GM23338 (cell line): ENCODE measurements at regions not wholly inside any gene's neighbourhood (a gene's known extent, or its start where the extent isn't known, plus 50 kb on each side); places are given as distances from the start of the nearest gene placed in this dataset.

Experiments used
- CREB1 ChIP-seq: fragments of 250-450 bp; sonication (Bioruptor Pico); IDR thresholded peaks from 2 replicates; pipeline ENCODE4 v1.5.0; 2020; ENCODE audit warnings: low read depth, mild to moderate bottlenecking, moderate library complexity
- EZH2 ChIP-seq: fragments of 200-600 bp; sonication (generic); IDR thresholded peaks from one replicate; pipeline ENCODE4 v1.8.0; 2017; ENCODE audit warnings: antibody characterized with exemption, mild to moderate bottlenecking, low read depth; ENCODE audit not compliant: unreplicated experiment
- EZH2phosphoT487 ChIP-seq: fragments of 200-600 bp; sonication (generic); IDR thresholded peaks from one replicate; pipeline ENCODE4 v1.8.1; 2018; ENCODE audit warnings: antibody characterized with exemption; ENCODE audit not compliant: unreplicated experiment
- JUNB ChIP-seq: IDR thresholded peaks from one replicate; pipeline ENCODE4 v1.6.1; 2016; ENCODE audit warnings: antibody characterized with exemption; ENCODE audit not compliant: unreplicated experiment
- NANOG ChIP-seq: IDR thresholded peaks from 2 replicates; pipeline ENCODE4 v1.6.1; 2016; ENCODE audit warnings: antibody characterized with exemption, borderline replicate concordance
- POLR2AphosphoS5 ChIP-seq: IDR thresholded peaks from 2 replicates; pipeline ENCODE4 v1.6.1; 2016; ENCODE audit warnings: antibody characterized with exemption, low read depth
- STAT1 ChIP-seq: IDR thresholded peaks from one replicate; pipeline ENCODE4 v1.6.1; 2016; ENCODE audit warnings: antibody characterized with exemption; ENCODE audit not compliant: unreplicated experiment
- ZNF114 ChIP-seq: fragments of 250-450 bp; sonication (Bioruptor Pico); IDR thresholded peaks from 2 replicates; pipeline ENCODE4 v1.5.0; 2020; ENCODE audit warnings: mild to moderate bottlenecking, moderate library complexity
- ZNF331 ChIP-seq: fragments of 250-450 bp; sonication (Bioruptor Pico); IDR thresholded peaks from 2 replicates; pipeline ENCODE4 v1.5.0; 2020; ENCODE audit warnings: low read depth, mild to moderate bottlenecking, moderate library complexity
- TF ChIP-seq, protein P1 (sequence below), 2 experiments: fragments of 200-600 bp in 1 of 2; sonication (generic) in 1 of 2; conservative IDR thresholded peaks; 2 replicates each; pipeline versions ENCODE4 v1.5.1 to v1.6.1; 2016 to 2017; ENCODE audit warnings: antibody characterized with exemption in 2 of 2, low read depth in 2 of 2, mild to moderate bottlenecking in 2 of 2, moderate library complexity in 1 of 2
- TF ChIP-seq, protein P2 (sequence below): IDR thresholded peaks from one replicate; pipeline ENCODE4 v1.6.1; 2018; ENCODE audit warnings: antibody characterized with exemption; ENCODE audit not compliant: unreplicated experiment

DNA sequence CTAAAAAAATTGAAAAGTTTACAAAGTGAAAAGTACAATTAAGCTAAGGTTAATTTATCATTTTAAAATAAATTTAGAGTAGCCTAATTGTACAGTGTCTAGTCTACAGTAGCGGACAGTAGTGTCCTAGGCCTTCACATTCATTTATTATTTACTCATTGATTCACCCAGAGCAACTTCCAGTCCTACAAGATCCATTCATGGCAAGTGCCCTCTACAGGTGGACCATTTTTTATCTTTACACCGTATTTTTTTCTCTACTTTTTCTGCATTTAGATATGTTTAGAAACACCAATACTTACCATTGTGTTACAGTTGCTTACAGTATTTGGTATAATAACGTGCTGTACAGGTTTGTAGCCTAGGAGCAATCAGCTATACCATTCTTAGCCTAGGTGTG lies 84.1 kb downstream of the TSN start:
- TF ChIP-seq ZNF114 (CRISPR knock-in tag) (no peak), POLR2AphosphoS5 (no peak), EZH2 (no peak), STAT1 (no peak), NANOG (no peak), CREB1 (CRISPR knock-in tag) (no peak), EZH2phosphoT487 (no peak), JUNB (no peak), ZNF331 (CRISPR knock-in tag) (no peak)
- TF ChIP-seq, protein P1, sequence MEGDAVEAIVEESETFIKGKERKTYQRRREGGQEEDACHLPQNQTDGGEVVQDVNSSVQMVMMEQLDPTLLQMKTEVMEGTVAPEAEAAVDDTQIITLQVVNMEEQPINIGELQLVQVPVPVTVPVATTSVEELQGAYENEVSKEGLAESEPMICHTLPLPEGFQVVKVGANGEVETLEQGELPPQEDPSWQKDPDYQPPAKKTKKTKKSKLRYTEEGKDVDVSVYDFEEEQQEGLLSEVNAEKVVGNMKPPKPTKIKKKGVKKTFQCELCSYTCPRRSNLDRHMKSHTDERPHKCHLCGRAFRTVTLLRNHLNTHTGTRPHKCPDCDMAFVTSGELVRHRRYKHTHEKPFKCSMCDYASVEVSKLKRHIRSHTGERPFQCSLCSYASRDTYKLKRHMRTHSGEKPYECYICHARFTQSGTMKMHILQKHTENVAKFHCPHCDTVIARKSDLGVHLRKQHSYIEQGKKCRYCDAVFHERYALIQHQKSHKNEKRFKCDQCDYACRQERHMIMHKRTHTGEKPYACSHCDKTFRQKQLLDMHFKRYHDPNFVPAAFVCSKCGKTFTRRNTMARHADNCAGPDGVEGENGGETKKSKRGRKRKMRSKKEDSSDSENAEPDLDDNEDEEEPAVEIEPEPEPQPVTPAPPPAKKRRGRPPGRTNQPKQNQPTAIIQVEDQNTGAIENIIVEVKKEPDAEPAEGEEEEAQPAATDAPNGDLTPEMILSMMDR (conservative IDR thresholded peaks at IDR 0.05; ENCODE audit: low read depth in 2 of 2), result peak; percentile 24 to 29
- TF ChIP-seq, protein P2, sequence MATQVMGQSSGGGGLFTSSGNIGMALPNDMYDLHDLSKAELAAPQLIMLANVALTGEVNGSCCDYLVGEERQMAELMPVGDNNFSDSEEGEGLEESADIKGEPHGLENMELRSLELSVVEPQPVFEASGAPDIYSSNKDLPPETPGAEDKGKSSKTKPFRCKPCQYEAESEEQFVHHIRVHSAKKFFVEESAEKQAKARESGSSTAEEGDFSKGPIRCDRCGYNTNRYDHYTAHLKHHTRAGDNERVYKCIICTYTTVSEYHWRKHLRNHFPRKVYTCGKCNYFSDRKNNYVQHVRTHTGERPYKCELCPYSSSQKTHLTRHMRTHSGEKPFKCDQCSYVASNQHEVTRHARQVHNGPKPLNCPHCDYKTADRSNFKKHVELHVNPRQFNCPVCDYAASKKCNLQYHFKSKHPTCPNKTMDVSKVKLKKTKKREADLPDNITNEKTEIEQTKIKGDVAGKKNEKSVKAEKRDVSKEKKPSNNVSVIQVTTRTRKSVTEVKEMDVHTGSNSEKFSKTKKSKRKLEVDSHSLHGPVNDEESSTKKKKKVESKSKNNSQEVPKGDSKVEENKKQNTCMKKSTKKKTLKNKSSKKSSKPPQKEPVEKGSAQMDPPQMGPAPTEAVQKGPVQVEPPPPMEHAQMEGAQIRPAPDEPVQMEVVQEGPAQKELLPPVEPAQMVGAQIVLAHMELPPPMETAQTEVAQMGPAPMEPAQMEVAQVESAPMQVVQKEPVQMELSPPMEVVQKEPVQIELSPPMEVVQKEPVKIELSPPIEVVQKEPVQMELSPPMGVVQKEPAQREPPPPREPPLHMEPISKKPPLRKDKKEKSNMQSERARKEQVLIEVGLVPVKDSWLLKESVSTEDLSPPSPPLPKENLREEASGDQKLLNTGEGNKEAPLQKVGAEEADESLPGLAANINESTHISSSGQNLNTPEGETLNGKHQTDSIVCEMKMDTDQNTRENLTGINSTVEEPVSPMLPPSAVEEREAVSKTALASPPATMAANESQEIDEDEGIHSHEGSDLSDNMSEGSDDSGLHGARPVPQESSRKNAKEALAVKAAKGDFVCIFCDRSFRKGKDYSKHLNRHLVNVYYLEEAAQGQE, result no peak
